ENCODE measurements at regions not wholly inside any gene's neighbourhood (a gene's known extent, or its start where the extent isn't known, plus 50 kb on each side); places are given as distances from the start of the nearest gene placed in this dataset.
"Not testable (repeated sequence)": the region's sequence is repeated elsewhere in the genome, so short reads cannot be mapped to it uniquely, and the experiment has no call there.

DNA sequence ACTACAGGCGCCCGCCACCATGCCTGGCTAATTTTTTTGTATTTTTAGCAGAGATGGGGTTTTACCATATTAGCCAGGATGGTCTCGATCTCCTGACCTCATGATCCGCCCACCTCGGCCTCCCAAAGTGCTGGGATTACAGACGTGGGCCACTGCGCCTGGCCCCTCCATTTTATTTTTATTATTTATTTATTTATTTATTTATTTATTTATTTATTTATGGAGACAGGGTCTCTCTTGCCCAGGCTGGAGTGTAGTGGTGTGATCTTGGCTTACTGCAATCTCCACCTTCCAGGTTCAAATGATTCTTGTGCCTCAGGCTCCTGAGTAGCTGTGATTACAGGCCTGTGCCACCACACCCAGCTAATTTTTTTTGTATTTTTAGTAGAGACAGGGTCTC is 77.8 kb upstream of the TNRC6B start:
- not testable (repeated sequence) for TF ChIP-seq POLR2A (IDR thresholded peaks at IDR 0.05)
- TF ChIP-seq, protein P1, sequence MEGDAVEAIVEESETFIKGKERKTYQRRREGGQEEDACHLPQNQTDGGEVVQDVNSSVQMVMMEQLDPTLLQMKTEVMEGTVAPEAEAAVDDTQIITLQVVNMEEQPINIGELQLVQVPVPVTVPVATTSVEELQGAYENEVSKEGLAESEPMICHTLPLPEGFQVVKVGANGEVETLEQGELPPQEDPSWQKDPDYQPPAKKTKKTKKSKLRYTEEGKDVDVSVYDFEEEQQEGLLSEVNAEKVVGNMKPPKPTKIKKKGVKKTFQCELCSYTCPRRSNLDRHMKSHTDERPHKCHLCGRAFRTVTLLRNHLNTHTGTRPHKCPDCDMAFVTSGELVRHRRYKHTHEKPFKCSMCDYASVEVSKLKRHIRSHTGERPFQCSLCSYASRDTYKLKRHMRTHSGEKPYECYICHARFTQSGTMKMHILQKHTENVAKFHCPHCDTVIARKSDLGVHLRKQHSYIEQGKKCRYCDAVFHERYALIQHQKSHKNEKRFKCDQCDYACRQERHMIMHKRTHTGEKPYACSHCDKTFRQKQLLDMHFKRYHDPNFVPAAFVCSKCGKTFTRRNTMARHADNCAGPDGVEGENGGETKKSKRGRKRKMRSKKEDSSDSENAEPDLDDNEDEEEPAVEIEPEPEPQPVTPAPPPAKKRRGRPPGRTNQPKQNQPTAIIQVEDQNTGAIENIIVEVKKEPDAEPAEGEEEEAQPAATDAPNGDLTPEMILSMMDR (IDR thresholded peaks at IDR 0.05) = not testable (repeated sequence)
